GM12864 (cell line): ENCODE measurements at regions not wholly inside any gene's neighbourhood (a gene's known extent, or its start where the extent isn't known, plus 50 kb on each side); places are given as distances from the start of the nearest gene placed in this dataset.

ENCODE experiments used
- DNase-seq: peaks from one replicate; pipeline ENCODE4 v3.0.0-alpha.2; 2011; ENCODE audit warnings: low read depth
- H3K4me3 ChIP-seq: 2 replicates; pipeline ENCODE4 v1.5.1; 2011; ENCODE audit warnings: mild to moderate bottlenecking, low read depth, low read length, control low read depth
- CTCF ChIP-seq: IDR thresholded peaks from 2 replicates; pipeline ENCODE4 v1.5.1; 2011; ENCODE audit warnings: low read depth, mild to moderate bottlenecking, moderate library complexity, low read length, control low read depth, inconsistent platforms; ENCODE audit errors: missing control alignments

- no peak for DNase-seq
- TF ChIP-seq CTCF: no peak
- no peak overlapping the region for H3K4me3 ChIP-seq
These were observed 144.4 kb upstream of the GATB start for GRCh38 chr4:151905197-151905596.

GRCh38 chr4:151901631-151902030, 140.8 kb upstream of the GATB start:
- DNase-seq: no peak
- no peak overlapping the region for H3K4me3 ChIP-seq
- TF ChIP-seq CTCF: no peak

GRCh38 chr4:151896880-151897279, 136.1 kb upstream of the GATB start:
- no peak for TF ChIP-seq CTCF
- H3K4me3 ChIP-seq: no peak overlapping the region
- no peak for DNase-seq

GRCh38 chr4:151895671-151896070, 134.9 kb upstream of the GATB start:
- H3K4me3 ChIP-seq: no peak overlapping the region
- no peak for DNase-seq
- no peak for TF ChIP-seq CTCF

- no peak for TF ChIP-seq CTCF
- no peak overlapping the region for H3K4me3 ChIP-seq
- DNase-seq: no peak
These were observed 133.4 kb upstream of the GATB start for GRCh38 chr4:151894246-151894645.

GRCh38 chr4:151888367-151888866, 127.6 kb upstream of the GATB start:
- no peak for TF ChIP-seq CTCF
- no peak overlapping the region for H3K4me3 ChIP-seq
- no peak for DNase-seq

GRCh38 chr4:151887816-151888180, 127.0 kb upstream of the GATB start:
- no peak for DNase-seq
- no peak for TF ChIP-seq CTCF

More at GRCh38 chr4:151887816-151888180, 127.0 kb upstream of the GATB start:
- no peak overlapping the region for H3K4me3 ChIP-seq
